ENCODE measurements at regions not wholly inside any gene's neighbourhood (a gene's known extent, or its start where the extent isn't known, plus 50 kb on each side); places are given as distances from the start of the nearest gene placed in this dataset.

DNA sequence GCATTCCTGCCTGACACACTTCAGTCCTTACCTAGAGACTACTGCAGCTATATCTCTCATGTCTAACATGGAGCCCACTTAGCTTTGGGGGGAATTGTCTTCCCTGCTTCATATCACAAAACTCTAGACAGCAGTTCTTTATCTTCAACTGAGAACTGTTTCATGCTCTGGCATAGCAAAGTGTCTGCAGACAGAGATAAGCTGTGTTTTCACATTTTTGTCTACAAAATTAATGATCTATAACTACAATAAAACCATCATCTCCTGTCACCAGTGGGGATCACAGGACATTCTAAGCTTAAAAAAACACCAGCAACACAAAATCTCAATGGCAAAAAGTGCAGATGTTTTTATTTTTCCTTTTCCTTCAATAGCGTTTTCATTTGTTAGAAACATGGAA, 137.1 kb upstream of the VRK1 start:
- TF ChIP-seq, protein P1, sequence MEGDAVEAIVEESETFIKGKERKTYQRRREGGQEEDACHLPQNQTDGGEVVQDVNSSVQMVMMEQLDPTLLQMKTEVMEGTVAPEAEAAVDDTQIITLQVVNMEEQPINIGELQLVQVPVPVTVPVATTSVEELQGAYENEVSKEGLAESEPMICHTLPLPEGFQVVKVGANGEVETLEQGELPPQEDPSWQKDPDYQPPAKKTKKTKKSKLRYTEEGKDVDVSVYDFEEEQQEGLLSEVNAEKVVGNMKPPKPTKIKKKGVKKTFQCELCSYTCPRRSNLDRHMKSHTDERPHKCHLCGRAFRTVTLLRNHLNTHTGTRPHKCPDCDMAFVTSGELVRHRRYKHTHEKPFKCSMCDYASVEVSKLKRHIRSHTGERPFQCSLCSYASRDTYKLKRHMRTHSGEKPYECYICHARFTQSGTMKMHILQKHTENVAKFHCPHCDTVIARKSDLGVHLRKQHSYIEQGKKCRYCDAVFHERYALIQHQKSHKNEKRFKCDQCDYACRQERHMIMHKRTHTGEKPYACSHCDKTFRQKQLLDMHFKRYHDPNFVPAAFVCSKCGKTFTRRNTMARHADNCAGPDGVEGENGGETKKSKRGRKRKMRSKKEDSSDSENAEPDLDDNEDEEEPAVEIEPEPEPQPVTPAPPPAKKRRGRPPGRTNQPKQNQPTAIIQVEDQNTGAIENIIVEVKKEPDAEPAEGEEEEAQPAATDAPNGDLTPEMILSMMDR (IDR thresholded peaks at IDR 0.05): no peak
- TF ChIP-seq EP300 (IDR thresholded peaks at IDR 0.05): no peak
